Left ventricle myocardium superior (tissue), 1 donor: ENCODE measurements at regions not wholly inside any gene's neighbourhood (a gene's known extent, or its start where the extent isn't known, plus 50 kb on each side); places are given as distances from the start of the nearest gene placed in this dataset.

Experiments
- ATAC-seq: fragments of 200-7000 bp; cut with Tn5 transposase; one replicate; pipeline ENCODE4 v1.9.1; 2020; ENCODE audit warnings: mild to moderate bottlenecking, moderate library complexity
- DNase-seq: peaks from one replicate; pipeline ENCODE4 v3.0.0-alpha.2; 2020
- intact Hi-C: fragments of 100-400 bp; cut with micrococcal nuclease; formaldehyde crosslinking; loops from one replicate; pipeline ENCODE4 v1.11.0; 2022
- donor health status: DM: no; HTN: yes; CAD: no; lungs with severe emphysema.

DNA sequence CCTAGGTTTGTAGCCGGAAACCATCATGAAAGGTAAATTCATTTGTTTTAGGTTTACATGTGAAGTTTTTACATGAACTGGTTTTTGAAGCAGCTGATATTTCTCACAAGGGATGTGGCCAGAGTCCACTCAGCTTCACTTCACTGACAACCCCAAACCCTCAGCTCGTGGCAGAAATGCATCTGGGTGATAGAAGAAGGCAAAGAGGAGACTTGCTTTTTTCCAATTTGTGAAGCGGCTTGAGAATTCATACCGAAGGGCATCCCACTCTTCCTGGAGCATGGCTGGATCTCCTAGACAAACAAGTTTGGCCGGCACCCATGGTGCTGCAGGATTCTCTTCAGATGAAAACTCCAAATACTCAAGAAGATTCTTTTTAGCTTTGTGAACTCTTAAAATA is 392.8 kb upstream of the CNR1 start:
- no peak for ATAC-seq
- DNase-seq = no peak
- intact Hi-C loops = no loop called here

DNA sequence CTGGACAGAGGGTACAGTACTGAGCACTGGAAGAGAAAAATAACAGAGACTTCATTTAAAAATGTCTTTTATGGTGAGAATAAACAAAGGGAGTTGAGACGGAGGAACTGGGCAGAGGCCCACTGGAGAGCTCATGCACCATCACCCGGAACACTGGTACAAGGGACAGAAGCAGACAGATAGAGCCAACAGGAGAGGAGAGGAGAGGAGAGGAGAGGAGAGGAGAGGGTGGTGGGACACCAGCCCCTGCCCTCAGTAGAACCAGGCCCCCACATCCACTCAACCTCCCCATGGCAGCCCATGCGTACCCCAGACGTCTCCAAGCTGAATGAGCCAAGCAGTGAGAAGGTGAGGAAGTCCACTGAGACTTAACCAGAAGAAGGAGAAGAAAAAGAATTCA is 390.5 kb upstream of the CNR1 start:
- ATAC-seq (no peak), DNase-seq (no peak)
- intact Hi-C loops = no loop called here

- intact Hi-C loops = no loop called here
- ATAC-seq (no peak), DNase-seq (no peak)
Observed at GRCh38 chr6:88548891-88549505, 382.9 kb upstream of the CNR1 start.

GRCh38 chr6:88547768-88548167 is 381.6 kb upstream of the CNR1 start:
- DNase-seq (no peak), ATAC-seq (no peak)
- intact Hi-C loops = no loop called here

GRCh38 chr6:88545991-88546390 is 379.8 kb upstream of the CNR1 start:
- no peak for ATAC-seq
- intact Hi-C loops = no loop called here
- no peak for DNase-seq

GRCh38 chr6:88544986-88545612 is 379.0 kb upstream of the CNR1 start:
- ATAC-seq (no peak), DNase-seq (no peak)
- intact Hi-C loops = no loop called here

DNA sequence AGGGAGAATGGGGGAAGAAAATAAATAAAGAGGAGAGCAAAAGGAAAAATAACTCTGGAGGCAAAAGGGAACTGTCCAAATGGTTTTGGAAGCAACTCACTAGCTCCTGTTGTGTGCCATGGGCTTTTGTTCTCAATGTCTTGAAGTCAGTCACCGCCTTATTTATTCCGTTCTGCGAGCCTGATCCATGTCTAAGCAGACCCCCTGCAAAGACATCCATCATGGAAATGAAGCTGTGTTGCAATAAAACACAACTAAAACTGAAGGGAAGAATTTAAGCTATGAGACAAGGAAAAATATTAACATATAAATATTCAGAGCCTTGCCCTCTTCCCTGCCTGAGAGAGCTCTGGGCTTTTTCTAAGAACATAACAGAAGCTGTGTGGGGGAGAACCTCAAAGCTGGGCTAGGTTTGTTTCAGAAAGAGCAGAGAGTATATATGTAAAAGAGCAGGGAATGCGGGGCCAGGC is 373.2 kb upstream of the CNR1 start:
- no peak for ATAC-seq
- intact Hi-C loops = no loop called here
- no peak for DNase-seq

GRCh38 chr6:88538840-88539239 is 372.7 kb upstream of the CNR1 start:
- ATAC-seq = no peak
- no peak for DNase-seq
- intact Hi-C loops = no loop called here

GRCh38 chr6:88538130-88538706 is 372.1 kb upstream of the CNR1 start:
- intact Hi-C loops = no loop called here

GRCh38 chr6:88536071-88536625 is 370.0 kb upstream of the CNR1 start:
- no peak for DNase-seq
- no peak for ATAC-seq
- intact Hi-C loops = no loop called here

More at GRCh38 chr6:88538130-88538706, 372.1 kb upstream of the CNR1 start:
- ATAC-seq (no peak), DNase-seq (no peak)

DNA sequence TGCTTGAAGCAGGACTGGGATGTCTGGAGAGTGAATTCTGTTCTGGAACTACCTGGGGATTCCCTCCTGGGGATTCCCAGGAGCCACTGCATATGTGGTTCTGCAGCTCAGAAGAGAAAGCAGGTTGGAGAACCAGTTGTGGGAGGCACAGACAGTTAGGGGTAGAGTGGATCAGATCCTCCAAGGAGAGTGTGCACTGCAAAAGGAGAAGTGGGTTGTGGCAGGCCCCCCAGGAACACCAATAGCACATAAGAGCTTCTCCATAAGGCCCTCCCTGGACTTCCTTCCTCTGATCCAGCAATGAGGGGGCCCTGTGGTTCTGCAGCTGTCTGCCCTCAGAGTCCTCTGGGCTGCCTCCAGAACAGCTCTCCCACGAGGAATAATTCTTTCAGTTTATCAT is 369.2 kb upstream of the CNR1 start:
- intact Hi-C loops = no loop called here
- no peak for DNase-seq
- ATAC-seq = no peak

- intact Hi-C loops = no loop called here
- ATAC-seq (no peak), DNase-seq (no peak)
Observed at GRCh38 chr6:88532241-88532860, 366.2 kb upstream of the CNR1 start.

- intact Hi-C loops = no loop called here
- ATAC-seq (no peak), DNase-seq (no peak)
Observed at GRCh38 chr6:88529726-88530125, 363.6 kb upstream of the CNR1 start.

DNA sequence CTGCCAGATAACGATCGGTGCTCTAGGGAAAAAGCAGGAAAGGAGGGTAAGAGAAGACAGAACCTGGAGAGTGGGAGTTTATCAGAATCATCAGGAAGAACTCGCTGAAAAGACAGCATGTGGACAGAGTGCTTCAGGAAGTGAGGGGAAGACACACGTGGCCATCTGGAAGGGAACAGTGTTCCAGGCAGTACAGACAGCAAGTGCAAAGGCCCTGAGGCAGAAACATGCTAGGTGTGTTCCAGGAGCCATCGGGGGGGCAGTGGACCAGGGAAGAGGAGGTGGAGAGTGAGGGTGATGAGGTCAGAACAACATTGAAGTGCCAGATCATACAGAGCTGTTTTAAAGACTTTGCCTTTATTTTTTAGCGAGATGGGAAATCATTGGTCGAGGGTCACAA is 354.3 kb upstream of the CNR1 start:
- no peak for DNase-seq
- ATAC-seq = no peak
- intact Hi-C loops = no loop called here

- no peak for DNase-seq
- no peak for ATAC-seq
- intact Hi-C loops = no loop called here
Observed at GRCh38 chr6:88520017-88520338, 353.8 kb upstream of the CNR1 start.

DNA sequence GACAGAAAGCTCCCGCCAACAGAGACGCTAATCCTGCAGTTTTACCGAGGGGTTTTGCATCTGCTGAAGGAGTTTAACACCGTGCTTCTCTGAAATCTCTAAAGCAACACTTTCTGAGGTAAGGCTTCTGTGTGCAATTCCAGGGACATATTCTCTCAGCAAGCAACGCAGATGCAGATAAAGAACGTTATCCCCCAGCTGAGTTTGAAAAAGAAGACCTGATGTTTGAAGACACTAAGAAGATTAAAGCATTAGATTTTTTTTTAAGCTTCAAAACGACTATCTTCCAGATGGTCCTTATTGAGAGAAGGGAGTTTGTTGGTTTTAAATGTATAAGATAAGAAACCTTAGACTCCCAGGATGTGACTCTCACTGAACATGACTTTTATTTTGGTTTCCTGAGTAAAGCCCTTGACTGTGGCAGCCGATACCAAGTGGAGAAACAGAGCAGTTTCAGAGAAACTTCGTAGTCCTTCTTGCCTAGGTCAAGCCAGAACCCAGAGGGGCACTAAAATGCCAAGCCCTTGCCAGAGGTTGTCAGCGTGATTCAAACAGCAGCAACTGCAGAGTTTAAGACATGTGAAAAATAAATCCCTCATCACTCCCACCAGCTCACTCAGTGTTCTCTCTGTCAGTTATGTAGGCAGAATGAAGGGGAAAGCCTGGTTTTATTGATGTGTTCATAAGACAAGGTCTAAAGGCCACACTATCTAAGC is 353.3 kb upstream of the CNR1 start:
- intact Hi-C loops = no loop called here
- DNase-seq = no peak
- ATAC-seq = no peak

- DNase-seq (no peak), ATAC-seq (no peak)
- intact Hi-C loops = no loop called here
Observed at GRCh38 chr6:88517737-88518136, 351.6 kb upstream of the CNR1 start.

DNA sequence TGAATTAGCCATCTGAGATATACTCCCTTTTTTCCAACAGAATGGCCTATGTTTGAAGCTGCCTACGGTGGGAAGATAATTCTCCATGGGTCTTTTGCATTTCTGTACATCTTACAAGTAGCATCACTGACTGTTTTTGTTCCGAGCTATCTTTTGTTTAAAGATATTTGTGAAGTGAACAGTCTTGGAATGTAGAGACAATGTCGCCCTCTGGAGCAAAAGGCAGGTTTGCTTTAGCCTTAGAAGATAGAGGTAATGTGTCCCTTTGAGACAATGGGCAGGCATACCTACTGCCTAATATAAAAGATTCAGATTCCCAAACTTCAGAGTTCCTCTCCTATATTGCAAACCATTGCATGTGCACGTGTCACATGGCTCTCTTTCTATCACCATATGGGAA is 347.8 kb upstream of the CNR1 start:
- DNase-seq = no peak
- intact Hi-C loops = no loop called here
- no peak for ATAC-seq

- no peak for ATAC-seq
- no peak for DNase-seq
- intact Hi-C loops = no loop called here
Observed at GRCh38 chr6:88513471-88513870, 347.3 kb upstream of the CNR1 start.

GRCh38 chr6:88512951-88513350 is 346.8 kb upstream of the CNR1 start:
- DNase-seq (no peak), ATAC-seq (no peak)
- intact Hi-C loops = no loop called here
